ENCODE measurements at regions not wholly inside any gene's neighbourhood (a gene's known extent, or its start where the extent isn't known, plus 50 kb on each side); places are given as distances from the start of the nearest gene placed in this dataset.

GRCh38 chr16:80380514-80380913, 160.3 kb upstream of the DYNLRB2 start:
- CTCF ChIA-PET: interaction anchor here (1.0 kb wide), 1 partner anchor 10 kb away, joined by 3 read pairs; no protein-coding TSS in a partner anchor
- Histone ChIP-seq H3K27ac (ENCODE audit: low read depth, low read length) (no peak overlapping the region), H3K4me3 (ENCODE audit: low read depth, low read length) (no peak overlapping the region), H3K9me3 (ENCODE audit: control insufficient read depth, insufficient read depth, low read length) (no peaks in the 10 kb centered on the region), H3K27me3 (ENCODE audit: control insufficient read depth, insufficient read depth, low read length) (peaks cover 4% of the 10 kb centered on the region)
- POLR2A ChIA-PET: no interaction called here
- no peak for DNase-seq (ENCODE audit: low read depth, low spot score)
- TF ChIP-seq, protein P1, sequence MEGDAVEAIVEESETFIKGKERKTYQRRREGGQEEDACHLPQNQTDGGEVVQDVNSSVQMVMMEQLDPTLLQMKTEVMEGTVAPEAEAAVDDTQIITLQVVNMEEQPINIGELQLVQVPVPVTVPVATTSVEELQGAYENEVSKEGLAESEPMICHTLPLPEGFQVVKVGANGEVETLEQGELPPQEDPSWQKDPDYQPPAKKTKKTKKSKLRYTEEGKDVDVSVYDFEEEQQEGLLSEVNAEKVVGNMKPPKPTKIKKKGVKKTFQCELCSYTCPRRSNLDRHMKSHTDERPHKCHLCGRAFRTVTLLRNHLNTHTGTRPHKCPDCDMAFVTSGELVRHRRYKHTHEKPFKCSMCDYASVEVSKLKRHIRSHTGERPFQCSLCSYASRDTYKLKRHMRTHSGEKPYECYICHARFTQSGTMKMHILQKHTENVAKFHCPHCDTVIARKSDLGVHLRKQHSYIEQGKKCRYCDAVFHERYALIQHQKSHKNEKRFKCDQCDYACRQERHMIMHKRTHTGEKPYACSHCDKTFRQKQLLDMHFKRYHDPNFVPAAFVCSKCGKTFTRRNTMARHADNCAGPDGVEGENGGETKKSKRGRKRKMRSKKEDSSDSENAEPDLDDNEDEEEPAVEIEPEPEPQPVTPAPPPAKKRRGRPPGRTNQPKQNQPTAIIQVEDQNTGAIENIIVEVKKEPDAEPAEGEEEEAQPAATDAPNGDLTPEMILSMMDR (IDR thresholded peaks at IDR 0.05; ENCODE audit: low read depth, low read length): no peak

DNA sequence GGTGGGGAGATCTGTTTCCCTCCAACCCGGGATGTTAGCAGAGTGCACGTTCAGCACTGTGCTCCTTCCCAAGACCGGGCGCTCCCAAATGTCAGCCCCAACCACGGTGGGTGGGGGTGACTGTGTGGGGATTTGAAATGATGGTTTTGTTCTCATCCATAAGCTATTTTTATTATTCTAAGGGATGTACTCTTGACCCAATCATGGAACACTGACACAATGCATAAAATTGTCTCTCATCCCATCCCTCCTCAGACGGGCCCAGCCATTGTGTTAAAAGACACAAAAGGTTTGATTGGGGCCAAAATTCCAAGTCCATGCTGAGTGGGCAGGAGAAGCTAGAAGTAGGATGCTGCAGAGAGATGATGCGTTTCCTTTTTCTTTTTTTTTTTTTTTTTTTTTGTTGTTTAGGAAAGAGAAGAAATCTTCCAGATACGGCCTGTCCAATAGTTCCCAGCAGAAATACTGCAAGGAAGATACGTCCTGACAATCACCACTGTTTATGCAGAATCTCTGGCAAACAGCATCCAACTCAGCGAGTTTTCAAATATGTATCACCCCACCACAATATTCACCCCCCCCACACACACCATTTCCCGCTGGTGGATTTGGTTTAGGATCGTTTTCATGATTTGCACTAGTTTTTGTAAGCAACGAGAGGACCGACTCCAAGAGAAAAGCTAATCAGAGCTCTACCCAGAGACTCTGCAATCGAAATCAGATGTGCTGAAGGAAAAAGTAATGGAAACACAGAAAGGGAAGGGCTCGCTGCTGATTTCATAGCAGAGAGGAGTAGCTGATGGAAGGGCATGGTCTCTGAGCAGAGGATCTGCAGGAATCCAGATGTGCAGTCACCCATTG, 163.5 kb upstream of the DYNLRB2 start:
- CTCF ChIA-PET: interaction anchor here (1.0 to 2.1 kb wide), 2 partner anchors 8 to 380 kb away, joined by 3 to 7 read pairs; no protein-coding TSS in a partner anchor
- no peak for DNase-seq (ENCODE audit: low read depth, low spot score)
- POLR2A ChIA-PET: no interaction called here

GRCh38 chr16:80375973-80376372, 164.8 kb upstream of the DYNLRB2 start:
- TF ChIP-seq, protein P1 (IDR thresholded peaks at IDR 0.05; ENCODE audit: low read depth, low read length): no peak
- ChIA-PET CTCF (no interaction called here), POLR2A (no interaction called here)
- no peak for DNase-seq (ENCODE audit: low read depth, low spot score)
- Histone ChIP-seq H3K27me3 (ENCODE audit: control insufficient read depth, insufficient read depth, low read length) (no peaks in the 10 kb centered on the region), H3K9me3 (ENCODE audit: control insufficient read depth, insufficient read depth, low read length) (no peaks in the 10 kb centered on the region), H3K4me3 (ENCODE audit: low read depth, low read length) (no peak overlapping the region), H3K27ac (ENCODE audit: low read depth, low read length) (no peak overlapping the region)

More for the DNA sequence above, 163.5 kb upstream of the DYNLRB2 start:
- H3K4me3 ChIP-seq (ENCODE audit: low read depth, low read length): no peak overlapping the region
- no peaks in the 10 kb centered on the region for H3K27me3 ChIP-seq (ENCODE audit: control insufficient read depth, insufficient read depth, low read length)
- no peaks in the 10 kb centered on the region for H3K9me3 ChIP-seq (ENCODE audit: control insufficient read depth, insufficient read depth, low read length)
- no peak overlapping the region for H3K27ac ChIP-seq (ENCODE audit: low read depth, low read length)
- TF ChIP-seq, protein P1 (IDR thresholded peaks at IDR 0.05; ENCODE audit: low read depth, low read length): no peak

GRCh38 chr16:80375513-80375912, 165.3 kb upstream of the DYNLRB2 start:
- CTCF ChIA-PET: no interaction called here
- H3K9me3 ChIP-seq (ENCODE audit: control insufficient read depth, insufficient read depth, low read length): no peaks in the 10 kb centered on the region
- no peak for DNase-seq (ENCODE audit: low read depth, low spot score)

GRCh38 chr16:80372341-80372740, 168.5 kb upstream of the DYNLRB2 start:
- Histone ChIP-seq H3K9me3 (ENCODE audit: control insufficient read depth, insufficient read depth, low read length) (no peaks in the 10 kb centered on the region), H3K4me3 (ENCODE audit: low read depth, low read length) (no peak overlapping the region), H3K27me3 (ENCODE audit: control insufficient read depth, insufficient read depth, low read length) (no peaks in the 10 kb centered on the region), H3K27ac (ENCODE audit: low read depth, low read length) (no peak overlapping the region)
- POLR2A ChIA-PET: no interaction called here
- DNase-seq (ENCODE audit: low read depth, low spot score): no peak
- CTCF ChIA-PET: interaction anchor here (2.4 kb wide), 1 partner anchor 376 kb away, joined by 10 read pairs; no protein-coding TSS in a partner anchor
- TF ChIP-seq, protein P1 (IDR thresholded peaks at IDR 0.05; ENCODE audit: low read depth, low read length): no peak

More at GRCh38 chr16:80375513-80375912, 165.3 kb upstream of the DYNLRB2 start:
- Histone ChIP-seq H3K27ac (ENCODE audit: low read depth, low read length) (no peak overlapping the region), H3K27me3 (ENCODE audit: control insufficient read depth, insufficient read depth, low read length) (no peaks in the 10 kb centered on the region), H3K4me3 (ENCODE audit: low read depth, low read length) (no peak overlapping the region)
- TF ChIP-seq, protein P1 (IDR thresholded peaks at IDR 0.05; ENCODE audit: low read depth, low read length): no peak
- POLR2A ChIA-PET: no interaction called here
